ENCODE measurements at regions not wholly inside any gene's neighbourhood (a gene's known extent, or its start where the extent isn't known, plus 50 kb on each side); places are given as distances from the start of the nearest gene placed in this dataset.
A peak's percentile ranks its signal among the peaks of the same experiment; 100 is the strongest.

GRCh38 chr7:80082213-80082612, 52.4 kb upstream of the GNAI1 start:
- Mint-ChIP-seq H3K36me3 (ENCODE audit: low read depth) (no peaks in the 10 kb centered on the region), H3K27me3 (no peaks in the 10 kb centered on the region), H3K4me3 (no peak overlapping the region), H3K27ac (no peak overlapping the region), H3K4me1 (peaks cover 5% of the 10 kb centered on the region)
- ATAC-seq, result no peak
- DNase-seq, result no peak
- no peaks in the 10 kb centered on the region for H3K9me3 ChIP-seq (ENCODE audit: control insufficient read depth, low read length, poor library complexity, severe bottlenecking)

GRCh38 chr7:80078886-80079285, 55.7 kb upstream of the GNAI1 start:
- no peaks in the 10 kb centered on the region for H3K9me3 ChIP-seq (ENCODE audit: control insufficient read depth, low read length, poor library complexity, severe bottlenecking)
- H3K4me3 Mint-ChIP-seq, result no peak overlapping the region

DNA sequence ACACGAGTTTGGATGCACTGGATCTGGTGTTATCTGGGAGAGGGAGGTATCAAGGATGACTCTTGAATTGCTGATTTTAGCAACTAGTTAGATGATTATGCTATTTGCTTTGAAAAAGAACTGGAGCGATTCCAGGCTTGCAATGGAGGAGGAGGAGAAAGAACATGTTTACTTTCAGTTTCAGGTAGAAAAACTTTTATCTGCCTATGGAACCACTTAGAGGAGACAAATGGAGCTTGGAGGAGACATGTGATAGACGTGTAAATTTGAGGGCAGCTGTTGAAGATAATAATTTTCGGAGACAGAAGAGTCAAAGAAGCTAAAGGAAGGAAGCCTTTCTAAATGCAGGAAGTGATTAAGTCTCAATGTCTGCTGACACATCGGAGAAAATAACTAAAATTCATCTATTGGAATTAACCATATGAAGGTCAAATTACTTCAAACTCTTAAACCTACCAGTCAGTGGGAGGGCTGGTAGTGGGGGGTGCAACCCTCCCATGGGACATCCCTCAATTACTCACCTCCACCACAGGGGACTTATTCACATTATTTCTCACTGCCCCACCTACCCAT, 56.4 kb upstream of the GNAI1 start:
- no peak for ATAC-seq
- no peak overlapping the region for H3K27ac Mint-ChIP-seq

More at GRCh38 chr7:80078886-80079285, 55.7 kb upstream of the GNAI1 start:
- Mint-ChIP-seq H3K4me1 (peaks cover 5% of the 10 kb centered on the region), H3K27ac (no peak overlapping the region), H3K27me3 (no peaks in the 10 kb centered on the region), H3K36me3 (ENCODE audit: low read depth) (no peaks in the 10 kb centered on the region)
- DNase-seq (no peak), ATAC-seq (no peak)

DNA sequence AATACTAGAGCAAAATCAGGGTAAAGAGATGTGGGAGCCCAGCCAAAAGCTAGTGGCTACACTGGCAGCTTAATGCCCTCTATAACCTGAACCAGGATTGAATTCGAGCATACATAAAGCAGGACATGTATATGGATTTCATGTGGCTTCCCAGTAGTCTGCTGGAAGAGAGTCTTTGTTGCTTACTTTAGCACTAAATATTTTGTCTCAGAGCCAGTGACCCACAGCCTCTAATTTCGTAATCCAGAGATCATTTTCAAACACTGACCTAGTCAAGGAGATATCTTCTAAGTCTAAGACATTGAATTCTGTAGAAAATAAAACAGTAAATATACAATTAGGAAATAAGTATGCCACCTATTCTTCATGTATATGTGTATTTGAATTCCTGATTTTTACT, 64.2 kb upstream of the GNAI1 start:
- no peak for DNase-seq
- Mint-ChIP-seq H3K36me3 (ENCODE audit: low read depth) (no peaks in the 10 kb centered on the region), H3K4me3 (no peak overlapping the region), H3K27me3 (no peaks in the 10 kb centered on the region), H3K4me1 (no peaks in the 10 kb centered on the region), H3K27ac (no peak overlapping the region)
- no peak for ATAC-seq
- no peaks in the 10 kb centered on the region for H3K9me3 ChIP-seq (ENCODE audit: control insufficient read depth, low read length, poor library complexity, severe bottlenecking)

More for the DNA sequence above, 56.4 kb upstream of the GNAI1 start:
- Mint-ChIP-seq H3K27me3 (no peaks in the 10 kb centered on the region), H3K36me3 (ENCODE audit: low read depth) (no peaks in the 10 kb centered on the region), H3K4me3 (peak overlapping the region; percentile 71), H3K4me1 (peaks cover 5% of the 10 kb centered on the region)
- no peaks in the 10 kb centered on the region for H3K9me3 ChIP-seq (ENCODE audit: control insufficient read depth, low read length, poor library complexity, severe bottlenecking)
- no peak for DNase-seq

GRCh38 chr7:80066639-80067038, 68.0 kb upstream of the GNAI1 start:
- Mint-ChIP-seq H3K4me3 (no peak overlapping the region), H3K27ac (no peak overlapping the region), H3K36me3 (ENCODE audit: low read depth) (no peaks in the 10 kb centered on the region), H3K4me1 (no peaks in the 10 kb centered on the region), H3K27me3 (no peaks in the 10 kb centered on the region)
- H3K9me3 ChIP-seq (ENCODE audit: control insufficient read depth, low read length, poor library complexity, severe bottlenecking), result no peaks in the 10 kb centered on the region
- DNase-seq (no peak), ATAC-seq (no peak)

GRCh38 chr7:80063834-80064233, 70.8 kb upstream of the GNAI1 start:
- H3K36me3 Mint-ChIP-seq (ENCODE audit: low read depth), result no peaks in the 10 kb centered on the region
- no peaks in the 10 kb centered on the region for H3K9me3 ChIP-seq (ENCODE audit: control insufficient read depth, low read length, poor library complexity, severe bottlenecking)
- no peaks in the 10 kb centered on the region for H3K27me3 Mint-ChIP-seq
- no peak overlapping the region for H3K27ac Mint-ChIP-seq
- H3K4me1 Mint-ChIP-seq, result no peaks in the 10 kb centered on the region
- DNase-seq (no peak), ATAC-seq (no peak)
- no peak overlapping the region for H3K4me3 Mint-ChIP-seq

- no peaks in the 10 kb centered on the region for H3K9me3 ChIP-seq (ENCODE audit: control insufficient read depth, low read length, poor library complexity, severe bottlenecking)
- Mint-ChIP-seq H3K27me3 (no peaks in the 10 kb centered on the region), H3K27ac (no peak overlapping the region), H3K4me3 (no peak overlapping the region), H3K4me1 (no peaks in the 10 kb centered on the region), H3K36me3 (ENCODE audit: low read depth) (no peaks in the 10 kb centered on the region)
- no peak for ATAC-seq
- no peak for DNase-seq
Observed at GRCh38 chr7:80060218-80060806, 74.3 kb upstream of the GNAI1 start.

DNA sequence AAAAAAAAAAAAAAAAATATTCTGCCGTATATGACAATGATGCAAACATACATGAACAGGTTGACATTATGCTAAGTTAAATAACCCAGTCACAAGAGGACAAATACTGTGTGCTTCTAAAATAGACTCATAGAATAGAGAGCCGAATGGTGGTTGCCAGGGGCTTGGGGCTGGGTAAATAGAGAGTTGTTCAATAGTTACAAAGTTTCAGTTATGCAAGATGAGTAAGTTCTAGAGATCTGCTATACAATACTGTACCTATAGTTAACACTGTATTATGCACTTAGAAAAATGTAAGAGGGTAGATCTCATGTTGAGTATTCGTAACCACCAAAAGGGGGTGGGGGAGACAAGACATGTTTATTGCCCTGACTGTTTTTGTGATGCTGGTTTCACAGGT, 77.1 kb upstream of the GNAI1 start:
- no peak for ATAC-seq
- Mint-ChIP-seq H3K27me3 (no peaks in the 10 kb centered on the region), H3K4me1 (no peaks in the 10 kb centered on the region), H3K27ac (no peak overlapping the region), H3K36me3 (ENCODE audit: low read depth) (no peaks in the 10 kb centered on the region), H3K4me3 (no peak overlapping the region)
- no peak for DNase-seq
- H3K9me3 ChIP-seq (ENCODE audit: control insufficient read depth, low read length, poor library complexity, severe bottlenecking), result no peaks in the 10 kb centered on the region

GRCh38 chr7:80054356-80054755, 80.3 kb upstream of the GNAI1 start:
- no peaks in the 10 kb centered on the region for H3K4me1 Mint-ChIP-seq

DNA sequence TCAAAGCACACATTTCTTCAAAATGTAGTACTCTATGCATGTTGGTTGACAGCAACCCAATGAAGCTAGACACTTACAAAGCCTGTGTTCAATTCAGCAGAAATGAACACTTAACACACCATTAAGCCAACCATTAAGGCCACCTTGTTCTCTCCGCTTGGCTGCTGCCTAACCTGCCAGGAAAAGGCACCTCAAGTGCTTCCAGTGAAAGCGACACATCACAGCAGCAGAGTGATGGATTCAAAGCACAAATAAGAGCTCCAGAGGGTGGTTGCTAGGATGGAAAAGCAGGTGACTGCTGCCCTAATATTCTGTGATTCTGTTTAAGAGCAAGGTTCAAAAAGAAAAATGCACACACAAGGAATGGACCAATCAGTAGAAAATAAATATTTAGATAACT, 81.5 kb upstream of the GNAI1 start:
- Mint-ChIP-seq H3K4me1 (no peaks in the 10 kb centered on the region), H3K27me3 (no peaks in the 10 kb centered on the region), H3K36me3 (ENCODE audit: low read depth) (no peaks in the 10 kb centered on the region), H3K4me3 (no peak overlapping the region), H3K27ac (no peak overlapping the region)
- DNase-seq (no peak), ATAC-seq (no peak)
- H3K9me3 ChIP-seq (ENCODE audit: control insufficient read depth, low read length, poor library complexity, severe bottlenecking), result no peaks in the 10 kb centered on the region

More at GRCh38 chr7:80054356-80054755, 80.3 kb upstream of the GNAI1 start:
- Mint-ChIP-seq H3K27me3 (no peaks in the 10 kb centered on the region), H3K36me3 (ENCODE audit: low read depth) (no peaks in the 10 kb centered on the region), H3K27ac (no peak overlapping the region), H3K4me3 (no peak overlapping the region)
- no peaks in the 10 kb centered on the region for H3K9me3 ChIP-seq (ENCODE audit: control insufficient read depth, low read length, poor library complexity, severe bottlenecking)
- DNase-seq (no peak), ATAC-seq (no peak)

- H3K27ac Mint-ChIP-seq, result no peak overlapping the region
- ATAC-seq, result no peak
- no peaks in the 10 kb centered on the region for H3K4me1 Mint-ChIP-seq
- H3K4me3 Mint-ChIP-seq, result no peak overlapping the region
- DNase-seq, result no peak
- H3K27me3 Mint-ChIP-seq, result no peaks in the 10 kb centered on the region
- no peaks in the 10 kb centered on the region for H3K36me3 Mint-ChIP-seq (ENCODE audit: low read depth)
- no peaks in the 10 kb centered on the region for H3K9me3 ChIP-seq (ENCODE audit: control insufficient read depth, low read length, poor library complexity, severe bottlenecking)
Observed at GRCh38 chr7:80047856-80048459, 86.7 kb upstream of the GNAI1 start.

DNA sequence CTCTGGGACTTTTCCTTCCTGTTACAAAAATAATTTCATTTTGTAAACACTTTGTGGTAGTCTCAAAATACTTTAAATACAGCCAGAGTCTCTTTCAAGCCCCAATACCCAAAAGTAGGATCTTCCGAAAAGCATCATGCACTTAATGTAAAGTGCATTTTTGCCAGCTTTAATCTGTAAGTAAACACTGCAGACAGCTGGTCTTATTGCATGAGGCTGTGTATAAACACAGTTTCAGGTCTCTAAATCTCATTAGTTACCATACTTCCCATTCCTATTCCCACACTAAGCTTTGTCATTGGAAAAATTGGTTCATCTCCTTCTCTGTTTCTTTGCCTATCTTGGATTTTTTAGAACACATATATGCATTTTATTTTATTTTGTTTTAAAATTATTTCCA, 87.6 kb upstream of the GNAI1 start:
- Mint-ChIP-seq H3K36me3 (ENCODE audit: low read depth) (no peaks in the 10 kb centered on the region), H3K4me3 (no peak overlapping the region)
- no peak for ATAC-seq

DNA sequence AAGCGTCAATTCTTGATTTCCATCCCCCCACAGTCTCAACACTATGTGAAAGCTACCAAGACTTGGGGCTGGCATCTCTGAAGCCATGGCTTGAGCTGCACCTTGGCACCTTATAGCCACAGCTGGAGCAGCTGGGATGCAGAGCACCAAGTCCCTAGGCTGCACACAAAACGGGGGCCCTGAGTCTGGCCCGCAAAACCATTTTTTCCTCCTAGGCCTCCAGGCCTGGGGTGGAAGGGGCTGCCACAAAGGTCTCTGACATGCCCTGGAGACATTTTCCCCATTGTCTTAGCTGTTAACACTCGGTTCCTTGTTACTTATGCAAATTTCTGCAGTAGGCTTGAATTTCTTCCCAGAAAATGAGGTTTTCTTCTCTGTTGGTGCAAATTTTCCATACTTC, 89.8 kb upstream of the GNAI1 start:
- no peak overlapping the region for H3K27ac Mint-ChIP-seq
- H3K27me3 Mint-ChIP-seq, result no peaks in the 10 kb centered on the region
- no peak for DNase-seq
- ATAC-seq, result no peak
- H3K36me3 Mint-ChIP-seq (ENCODE audit: low read depth), result no peaks in the 10 kb centered on the region
- H3K4me1 Mint-ChIP-seq, result no peaks in the 10 kb centered on the region
- no peaks in the 10 kb centered on the region for H3K9me3 ChIP-seq (ENCODE audit: control insufficient read depth, low read length, poor library complexity, severe bottlenecking)
- no peak overlapping the region for H3K4me3 Mint-ChIP-seq

More for the DNA sequence above, 87.6 kb upstream of the GNAI1 start:
- Mint-ChIP-seq H3K27ac (no peak overlapping the region), H3K4me1 (no peaks in the 10 kb centered on the region), H3K27me3 (no peaks in the 10 kb centered on the region)
- DNase-seq, result no peak
- no peaks in the 10 kb centered on the region for H3K9me3 ChIP-seq (ENCODE audit: control insufficient read depth, low read length, poor library complexity, severe bottlenecking)

- no peak for DNase-seq
- no peaks in the 10 kb centered on the region for H3K36me3 Mint-ChIP-seq (ENCODE audit: low read depth)
- ATAC-seq, result no peak
- H3K9me3 ChIP-seq (ENCODE audit: control insufficient read depth, low read length, poor library complexity, severe bottlenecking), result no peaks in the 10 kb centered on the region
- H3K27me3 Mint-ChIP-seq, result no peaks in the 10 kb centered on the region
- no peaks in the 10 kb centered on the region for H3K4me1 Mint-ChIP-seq
- H3K4me3 Mint-ChIP-seq, result no peak overlapping the region
- no peak overlapping the region for H3K27ac Mint-ChIP-seq
Observed at GRCh38 chr7:80040752-80041151, 93.9 kb upstream of the GNAI1 start.
